Adrenal gland (tissue), 9 donors: ENCODE measurements at regions not wholly inside any gene's neighbourhood (a gene's known extent, or its start where the extent isn't known, plus 50 kb on each side); places are given as distances from the start of the nearest gene placed in this dataset.

Source experiments
- DNase-seq, 7 donors: peaks; one replicate each; pipeline ENCODE4 v3.0.0-alpha.2; 2019 to 2020
- H3K27ac ChIP-seq, 5 donors: fragments of 200-600 bp; sonication (generic) in 4 of 5; 1 replicate in 3 of 5; 2 replicates in 2 of 5; pipeline versions ENCODE4 v1.5.1 to v1.8.0; 2016 to 2020; ENCODE audit warnings: mild to moderate bottlenecking in 1 of 5
- H3K27me3 ChIP-seq: fragments of 200-600 bp; 2 replicates; pipeline ENCODE4 v1.8.0; 2021
- H3K36me3 ChIP-seq, 2 donors: fragments of 200-600 bp; replicated peaks in 1 of 2; 1 replicate in 1 of 2; 2 replicates in 1 of 2; pipeline versions ENCODE4 v1.5.1 to v1.8.0; 2018 to 2022
- H3K4me1 ChIP-seq, 2 donors: fragments of 200-600 bp; replicated peaks in 1 of 2; 1 replicate in 1 of 2; 2 replicates in 1 of 2; pipeline versions ENCODE4 v1.5.1 to v1.8.0; 2018 to 2021
- H3K4me3 ChIP-seq, 4 donors: fragments of 200-600 bp; sonication (generic) in 3 of 4; one replicate each; pipeline ENCODE4 v1.5.1; 2016 to 2018
- H3K9me3 ChIP-seq, 3 donors: fragments of 200-600 bp; sonication (generic) in 1 of 3; replicated peaks in 1 of 3; 1 replicate in 2 of 3; 2 replicates in 1 of 3; pipeline versions ENCODE4 v1.5.1 to v1.8.0; 2016 to 2021
- POLR2A ChIP-seq, 2 donors: fragments of 450-650 bp; IDR thresholded peaks; one replicate each; pipeline ENCODE4 v1.6.1; 2017; ENCODE audit warnings: antibody characterized with exemption in 2 of 2, mild to moderate bottlenecking in 2 of 2, moderate library complexity in 1 of 2
- WGBS, 4 donors: extraction: QIAGEN DNeasy Blood & Tissue Kit in 2 of 4; methylation state at CpG; one replicate each; pipeline versions ENCODE4 v1.1.5 to v1.1.7; 2013 to 2017; 5-methylcytosine and 5-hydroxymethylcytosine counted together
- intact Hi-C, 2 donors: fragments of 100-400 bp; cut with DNase I; formaldehyde crosslinking; loops; one replicate each; pipeline versions ENCODE4 v1.14.1 to v1.15.0; 2022 to 2023
- TF ChIP-seq, protein P1 (sequence below), 6 experiments: fragments of 450-650 bp in 4 of 6; fragments of 200-600 bp in 2 of 6; sonication (generic) in 1 of 6; IDR thresholded peaks; 1 replicate in 5 of 6; 2 replicates in 1 of 6; pipeline versions ENCODE4 v1.5.1 to v1.8.0; 2016 to 2021; ENCODE audit warnings: antibody characterized with exemption in 6 of 6, mild to moderate bottlenecking in 2 of 6, moderate library complexity in 1 of 6
- donor health status: healthy with polysubstance abuse.
- donor health status: Bipolar disorder and iron deficiency.
- donor health status: DM: yes; HTN: yes; CAD: no.
- donor health status: DM: no; HTN: no; CAD: no.
- donor health status: DM: no; HTN: no; CAD: no.

DNA sequence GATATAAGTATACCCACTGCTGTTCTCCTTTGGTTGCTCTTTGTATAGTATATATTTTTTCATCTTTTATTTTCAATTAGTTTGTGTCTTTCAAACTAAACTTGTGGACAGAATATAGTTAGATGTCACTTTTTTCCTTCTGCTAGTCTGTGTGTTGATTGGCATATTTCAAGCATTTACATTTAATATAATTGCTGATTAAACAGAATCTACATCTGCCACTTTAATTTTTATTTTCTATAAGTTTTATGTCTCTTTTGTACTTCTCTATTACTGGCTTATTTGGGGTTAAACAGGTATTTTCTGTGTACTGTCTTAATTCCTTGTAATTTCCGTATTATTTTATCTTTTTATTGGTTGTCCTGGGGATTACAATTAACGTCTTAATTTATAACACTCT, 74.4 kb upstream of the CHODL start:
- H3K9me3 ChIP-seq = no peaks in the 10 kb centered on the region
- 83 to 95% (median 87%) methylated on average over 2 of the region's 2 CpGs for WGBS, 4 donors
- intact Hi-C loops = no loop called here
- DNase-seq = no peak
- no peak overlapping the region for H3K27ac ChIP-seq
- no peaks in the 10 kb centered on the region for H3K27me3 ChIP-seq
- H3K4me3 ChIP-seq = no peak overlapping the region
- H3K36me3 ChIP-seq = no peaks in the 10 kb centered on the region
- TF ChIP-seq POLR2A (IDR thresholded peaks at IDR 0.05) = no peak
- TF ChIP-seq, protein P1, sequence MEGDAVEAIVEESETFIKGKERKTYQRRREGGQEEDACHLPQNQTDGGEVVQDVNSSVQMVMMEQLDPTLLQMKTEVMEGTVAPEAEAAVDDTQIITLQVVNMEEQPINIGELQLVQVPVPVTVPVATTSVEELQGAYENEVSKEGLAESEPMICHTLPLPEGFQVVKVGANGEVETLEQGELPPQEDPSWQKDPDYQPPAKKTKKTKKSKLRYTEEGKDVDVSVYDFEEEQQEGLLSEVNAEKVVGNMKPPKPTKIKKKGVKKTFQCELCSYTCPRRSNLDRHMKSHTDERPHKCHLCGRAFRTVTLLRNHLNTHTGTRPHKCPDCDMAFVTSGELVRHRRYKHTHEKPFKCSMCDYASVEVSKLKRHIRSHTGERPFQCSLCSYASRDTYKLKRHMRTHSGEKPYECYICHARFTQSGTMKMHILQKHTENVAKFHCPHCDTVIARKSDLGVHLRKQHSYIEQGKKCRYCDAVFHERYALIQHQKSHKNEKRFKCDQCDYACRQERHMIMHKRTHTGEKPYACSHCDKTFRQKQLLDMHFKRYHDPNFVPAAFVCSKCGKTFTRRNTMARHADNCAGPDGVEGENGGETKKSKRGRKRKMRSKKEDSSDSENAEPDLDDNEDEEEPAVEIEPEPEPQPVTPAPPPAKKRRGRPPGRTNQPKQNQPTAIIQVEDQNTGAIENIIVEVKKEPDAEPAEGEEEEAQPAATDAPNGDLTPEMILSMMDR (IDR thresholded peaks at IDR 0.05) = no peak
- H3K4me1 ChIP-seq = no peaks in the 10 kb centered on the region

DNA sequence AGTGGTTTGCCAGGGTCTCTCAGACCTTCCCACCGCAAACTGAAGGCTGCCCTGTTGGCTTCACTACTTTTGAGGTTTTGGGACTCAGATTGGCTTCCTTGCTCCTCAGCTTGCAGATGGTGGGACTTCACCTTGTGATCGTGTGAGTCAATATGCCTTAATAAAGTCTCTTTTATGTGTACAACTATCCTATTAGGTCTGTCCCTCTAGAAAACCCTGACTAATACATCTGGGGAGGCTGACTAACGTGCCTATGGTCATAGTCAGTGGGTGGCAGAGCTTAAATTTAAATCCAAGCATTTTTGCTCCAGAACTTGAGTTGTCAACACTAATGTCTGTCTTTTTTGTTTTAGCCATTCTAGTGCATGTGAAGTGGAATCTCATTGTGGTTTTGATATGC, 76.5 kb upstream of the CHODL start:
- Histone ChIP-seq H3K36me3 (no peaks in the 10 kb centered on the region), H3K4me1 (no peaks in the 10 kb centered on the region), H3K9me3 (no peaks in the 10 kb centered on the region), H3K4me3 (no peak overlapping the region), H3K27me3 (no peaks in the 10 kb centered on the region), H3K27ac (no peak overlapping the region)
- no peak for DNase-seq
- WGBS, 4 donors = 64 to 81% (median 77%) methylated on average over 3 of the region's 3 CpGs
- intact Hi-C loops = no loop called here
- no peak for TF ChIP-seq POLR2A (IDR thresholded peaks at IDR 0.05)
- TF ChIP-seq, protein P1 (IDR thresholded peaks at IDR 0.05) = no peak

DNA sequence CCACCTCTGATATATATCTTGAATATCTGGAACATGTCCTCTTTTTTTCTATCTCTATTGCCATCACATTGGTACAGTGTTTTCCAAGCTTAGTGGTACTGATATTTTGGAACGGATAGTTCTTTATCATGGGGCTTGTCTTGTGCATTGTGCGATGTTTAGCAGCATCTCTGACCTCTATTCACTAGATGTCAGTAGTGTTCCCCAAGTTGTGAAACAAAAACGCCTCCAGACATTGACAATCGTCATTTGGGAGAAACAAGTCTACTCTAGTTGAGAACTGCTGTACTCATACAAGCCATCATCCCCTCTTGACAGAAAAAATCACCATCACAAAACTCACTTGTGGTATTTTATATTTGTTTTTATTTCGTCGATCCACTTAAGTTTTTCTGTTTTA, 79.7 kb upstream of the CHODL start:
- Histone ChIP-seq H3K4me1 (no peaks in the 10 kb centered on the region), H3K4me3 (no peak overlapping the region), H3K9me3 (no peaks in the 10 kb centered on the region), H3K36me3 (no peaks in the 10 kb centered on the region), H3K27ac (no peak overlapping the region), H3K27me3 (no peaks in the 10 kb centered on the region)
- 65 to 69% (median 67%) methylated on average over 6 of the region's 6 CpGs for WGBS, 4 donors
- no peak for DNase-seq
- TF ChIP-seq, protein P1 (IDR thresholded peaks at IDR 0.05) = no peak
- no peak for TF ChIP-seq POLR2A (IDR thresholded peaks at IDR 0.05)
- intact Hi-C loops = no loop called here

DNA sequence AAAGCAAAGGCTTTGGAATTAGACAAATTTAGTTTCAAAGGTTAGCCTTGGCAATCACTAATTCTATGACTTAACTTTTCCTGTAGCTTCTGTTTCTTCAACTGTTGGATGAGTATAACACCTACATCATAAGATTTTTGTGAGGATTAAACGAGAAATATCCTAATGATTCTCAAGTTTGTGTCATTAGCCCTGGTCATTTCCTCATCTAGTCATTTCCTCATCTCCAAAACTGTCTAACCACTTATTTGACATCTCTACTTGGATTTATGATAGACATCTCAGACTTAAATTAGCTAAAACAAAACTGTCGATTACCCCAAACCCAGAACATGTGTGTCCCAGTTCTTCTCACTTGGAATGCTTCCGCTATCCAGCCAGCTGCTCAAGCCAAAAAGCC, 80.2 kb upstream of the CHODL start:
- intact Hi-C loops = no loop called here
- TF ChIP-seq POLR2A (IDR thresholded peaks at IDR 0.05) = no peak
- TF ChIP-seq, protein P1 (IDR thresholded peaks at IDR 0.05) = no peak
- no peaks in the 10 kb centered on the region for H3K9me3 ChIP-seq
- no peaks in the 10 kb centered on the region for H3K36me3 ChIP-seq
- no peaks in the 10 kb centered on the region for H3K4me1 ChIP-seq
- DNase-seq = no peak
- H3K27ac ChIP-seq = no peak overlapping the region
- H3K27me3 ChIP-seq = no peaks in the 10 kb centered on the region
- H3K4me3 ChIP-seq = no peak overlapping the region
- 66 to 82% (median 69%) methylated on average over 3 of the region's 3 CpGs for WGBS, 4 donors
